Testis (tissue), 2 donors: ENCODE measurements at regions not wholly inside any gene's neighbourhood (a gene's known extent, or its start where the extent isn't known, plus 50 kb on each side); places are given as distances from the start of the nearest gene placed in this dataset.

Experiments used
- DNase-seq: peaks from one replicate; pipeline ENCODE4 v3.0.0-alpha.2; 2019
- H3K27ac ChIP-seq, 2 donors: fragments of 200-600 bp; sonication (generic); one replicate each; pipeline ENCODE4 v1.5.1; 2019
- H3K27me3 ChIP-seq: fragments of 200-600 bp; sonication (generic); one replicate; pipeline ENCODE4 v1.5.1; 2019
- H3K36me3 ChIP-seq: fragments of 200-600 bp; sonication (generic); one replicate; pipeline ENCODE4 v1.5.1; 2017; ENCODE audit warnings: low read depth; ENCODE audit errors: missing control alignments
- H3K4me1 ChIP-seq: fragments of 200-600 bp; sonication (generic); one replicate; pipeline ENCODE4 v1.5.1; 2019
- H3K4me3 ChIP-seq, 2 donors: fragments of 200-600 bp; sonication (generic); one replicate each; pipeline ENCODE4 v1.5.1; 2017 to 2019
- H3K9me3 ChIP-seq: fragments of 200-600 bp; sonication (generic); one replicate; pipeline ENCODE4 v1.5.1; 2017
- POLR2A ChIP-seq: fragments of 450-650 bp; IDR thresholded peaks from one replicate; pipeline ENCODE4 v1.6.1; 2017; ENCODE audit warnings: antibody characterized with exemption, mild to moderate bottlenecking, moderate library complexity
- WGBS, 2 donors: methylation state at CpG; one replicate each; pipeline ENCODE4 v1.1.5; 2018; 5-methylcytosine and 5-hydroxymethylcytosine counted together
- intact Hi-C: fragments of 100-400 bp; cut with DNase I; formaldehyde crosslinking; loops from one replicate; pipeline ENCODE4 v1.15.1; 2023; ENCODE audit warnings: low total_unique reads
- TF ChIP-seq, protein P1 (sequence below), 3 experiments: fragments of 450-650 bp in 2 of 3; fragments of 200-600 bp in 1 of 3; sonication (generic) in 1 of 3; IDR thresholded peaks; one replicate each; pipeline ENCODE4 v1.5.1; 2016 to 2019; ENCODE audit warnings: antibody characterized with exemption in 3 of 3, mild to moderate bottlenecking in 2 of 3, moderate library complexity in 1 of 3

DNA sequence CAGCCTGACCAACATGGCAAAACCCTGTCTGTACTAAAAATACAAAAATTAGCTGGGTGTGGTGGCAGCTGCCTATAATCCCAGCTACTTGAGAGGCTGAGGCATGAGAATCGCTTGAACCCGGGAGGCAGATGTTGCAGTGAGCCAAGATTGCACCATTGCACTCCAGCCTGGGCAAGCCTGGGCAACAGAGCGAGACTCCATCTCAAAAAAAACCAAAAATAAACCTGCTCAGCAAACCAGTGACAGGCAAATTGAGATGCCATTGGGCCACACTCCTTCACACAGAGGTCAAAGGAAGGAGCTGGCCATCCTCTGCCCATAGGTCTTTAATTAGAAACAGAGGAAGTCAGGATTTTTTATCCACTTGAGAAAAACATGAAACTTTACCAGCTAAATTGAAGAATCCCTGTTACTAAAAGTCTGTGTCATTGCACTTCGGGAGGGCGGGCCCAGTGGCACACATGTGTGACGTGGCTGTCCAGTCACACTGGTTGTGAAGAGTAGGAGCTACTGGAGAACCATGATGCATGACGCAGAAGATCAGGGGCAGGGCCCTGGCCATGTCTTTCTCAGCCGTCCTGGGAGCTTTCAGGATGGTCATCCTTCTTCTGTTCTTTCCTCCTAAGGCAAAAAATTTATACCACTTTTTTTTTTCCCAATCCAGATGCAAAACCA lies 118.3 kb upstream of the ZNF438 start:
- WGBS, 2 donors, result 70 to 80% methylated on average over 8 of the region's 8 CpGs
- Histone ChIP-seq H3K4me1 (peaks cover 25% of the 10 kb centered on the region), H3K27ac (peak overlapping the region; percentile 19 to 46), H3K4me3 (no peak overlapping the region), H3K36me3 (no peaks in the 10 kb centered on the region), H3K9me3 (no peaks in the 10 kb centered on the region), H3K27me3 (no peaks in the 10 kb centered on the region)
- intact Hi-C loops, result no loop called here
- TF ChIP-seq POLR2A, result no peak
- TF ChIP-seq, protein P1, sequence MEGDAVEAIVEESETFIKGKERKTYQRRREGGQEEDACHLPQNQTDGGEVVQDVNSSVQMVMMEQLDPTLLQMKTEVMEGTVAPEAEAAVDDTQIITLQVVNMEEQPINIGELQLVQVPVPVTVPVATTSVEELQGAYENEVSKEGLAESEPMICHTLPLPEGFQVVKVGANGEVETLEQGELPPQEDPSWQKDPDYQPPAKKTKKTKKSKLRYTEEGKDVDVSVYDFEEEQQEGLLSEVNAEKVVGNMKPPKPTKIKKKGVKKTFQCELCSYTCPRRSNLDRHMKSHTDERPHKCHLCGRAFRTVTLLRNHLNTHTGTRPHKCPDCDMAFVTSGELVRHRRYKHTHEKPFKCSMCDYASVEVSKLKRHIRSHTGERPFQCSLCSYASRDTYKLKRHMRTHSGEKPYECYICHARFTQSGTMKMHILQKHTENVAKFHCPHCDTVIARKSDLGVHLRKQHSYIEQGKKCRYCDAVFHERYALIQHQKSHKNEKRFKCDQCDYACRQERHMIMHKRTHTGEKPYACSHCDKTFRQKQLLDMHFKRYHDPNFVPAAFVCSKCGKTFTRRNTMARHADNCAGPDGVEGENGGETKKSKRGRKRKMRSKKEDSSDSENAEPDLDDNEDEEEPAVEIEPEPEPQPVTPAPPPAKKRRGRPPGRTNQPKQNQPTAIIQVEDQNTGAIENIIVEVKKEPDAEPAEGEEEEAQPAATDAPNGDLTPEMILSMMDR (IDR thresholded peaks at IDR 0.05), result no peak
- DNase-seq, result no peak

DNA sequence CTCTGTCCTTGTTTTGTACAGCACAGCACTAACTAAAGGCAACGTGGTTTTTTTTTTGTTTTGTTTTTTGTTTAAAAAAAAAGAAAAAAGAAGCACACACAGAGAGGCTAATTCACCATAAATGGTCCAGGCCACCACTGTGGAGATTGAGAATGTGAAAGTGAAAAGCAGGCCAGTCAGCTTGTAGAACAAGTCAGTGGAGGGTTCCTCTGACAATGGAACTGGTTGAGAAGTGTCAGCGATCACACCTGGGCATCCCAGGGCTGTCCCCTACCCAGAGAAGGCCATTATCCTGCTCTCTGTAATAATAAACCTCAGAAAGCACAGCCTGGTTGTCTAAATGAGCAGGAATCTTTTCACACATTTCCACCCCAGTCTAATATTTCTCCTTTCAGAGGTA lies 119.6 kb upstream of the ZNF438 start:
- no peaks in the 10 kb centered on the region for H3K27me3 ChIP-seq
- TF ChIP-seq, protein P1 (IDR thresholded peaks at IDR 0.05), result no peak
- no peak for TF ChIP-seq POLR2A
- H3K27ac ChIP-seq, result peak overlapping the region; percentile 10
- no peak overlapping the region for H3K4me3 ChIP-seq
- DNase-seq, result no peak
- H3K4me1 ChIP-seq, result peaks cover 19% of the 10 kb centered on the region
- no peaks in the 10 kb centered on the region for H3K36me3 ChIP-seq
- no peaks in the 10 kb centered on the region for H3K9me3 ChIP-seq
- intact Hi-C loops, result no loop called here
- WGBS, 2 donors, result 62 to 66% methylated on average over 2 of the region's 2 CpGs

- intact Hi-C loops, result no loop called here
- Histone ChIP-seq H3K36me3 (no peaks in the 10 kb centered on the region), H3K9me3 (no peaks in the 10 kb centered on the region), H3K27me3 (no peaks in the 10 kb centered on the region), H3K4me1 (peaks cover 26% of the 10 kb centered on the region), H3K4me3 (no peak overlapping the region), H3K27ac (peak overlapping the region in 1 of 2 donors; percentile 10)
- DNase-seq, result no peak
- TF ChIP-seq POLR2A, result no peak
- TF ChIP-seq, protein P1 (IDR thresholded peaks at IDR 0.05), result no peak
- WGBS, 2 donors, result 31 to 57% methylated on average over 1 of the region's 1 CpG
Measured at GRCh38 chr10:31152421-31153135, 120.9 kb upstream of the ZNF438 start.

- Histone ChIP-seq H3K36me3 (no peaks in the 10 kb centered on the region), H3K27me3 (no peaks in the 10 kb centered on the region), H3K4me3 (no peak overlapping the region), H3K9me3 (no peaks in the 10 kb centered on the region), H3K27ac (peak overlapping the region in 1 of 2 donors; percentile 30), H3K4me1 (peaks cover 29% of the 10 kb centered on the region)
- TF ChIP-seq, protein P1 (IDR thresholded peaks at IDR 0.05), result no peak
- no peak for TF ChIP-seq POLR2A
- WGBS, 2 donors, result 79 to 81% methylated on average over 7 of the region's 7 CpGs
- intact Hi-C loops, result no loop called here
- DNase-seq, result no peak
Measured at GRCh38 chr10:31153161-31153560, 121.5 kb upstream of the ZNF438 start.
